ENCODE measurements at regions not wholly inside any gene's neighbourhood (a gene's known extent, or its start where the extent isn't known, plus 50 kb on each side); places are given as distances from the start of the nearest gene placed in this dataset.

GRCh38 chr12:76234741-76235140, 113.5 kb downstream of the BBS10 start:
- H3K36me3 ChIP-seq (ENCODE audit: control insufficient read depth, insufficient read depth, low read length): no peaks in the 10 kb centered on the region
- H3K4me3 ChIP-seq (ENCODE audit: low read length): no peak overlapping the region
- Mint-ChIP-seq H3K27me3 (ENCODE audit: low read depth in 2 of 2) (no peaks in the 10 kb centered on the region), H3K4me3 (no peak overlapping the region), H3K36me3 (no peaks in the 10 kb centered on the region), H3K27ac (no peak overlapping the region), H3K4me1 (no peaks in the 10 kb centered on the region), H3K9me3 (no peaks in the 10 kb centered on the region)
- TF ChIP-seq, protein P1, sequence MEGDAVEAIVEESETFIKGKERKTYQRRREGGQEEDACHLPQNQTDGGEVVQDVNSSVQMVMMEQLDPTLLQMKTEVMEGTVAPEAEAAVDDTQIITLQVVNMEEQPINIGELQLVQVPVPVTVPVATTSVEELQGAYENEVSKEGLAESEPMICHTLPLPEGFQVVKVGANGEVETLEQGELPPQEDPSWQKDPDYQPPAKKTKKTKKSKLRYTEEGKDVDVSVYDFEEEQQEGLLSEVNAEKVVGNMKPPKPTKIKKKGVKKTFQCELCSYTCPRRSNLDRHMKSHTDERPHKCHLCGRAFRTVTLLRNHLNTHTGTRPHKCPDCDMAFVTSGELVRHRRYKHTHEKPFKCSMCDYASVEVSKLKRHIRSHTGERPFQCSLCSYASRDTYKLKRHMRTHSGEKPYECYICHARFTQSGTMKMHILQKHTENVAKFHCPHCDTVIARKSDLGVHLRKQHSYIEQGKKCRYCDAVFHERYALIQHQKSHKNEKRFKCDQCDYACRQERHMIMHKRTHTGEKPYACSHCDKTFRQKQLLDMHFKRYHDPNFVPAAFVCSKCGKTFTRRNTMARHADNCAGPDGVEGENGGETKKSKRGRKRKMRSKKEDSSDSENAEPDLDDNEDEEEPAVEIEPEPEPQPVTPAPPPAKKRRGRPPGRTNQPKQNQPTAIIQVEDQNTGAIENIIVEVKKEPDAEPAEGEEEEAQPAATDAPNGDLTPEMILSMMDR (IDR thresholded peaks at IDR 0.05): no peak
- no peaks in the 10 kb centered on the region for H3K27me3 ChIP-seq (ENCODE audit: control insufficient read depth, insufficient read depth, low read length)
- intact Hi-C loops (cut with micrococcal nuclease): no loop called here
- no peaks in the 10 kb centered on the region for H3K9me3 ChIP-seq (ENCODE audit: control insufficient read depth, insufficient read depth, low read length)
- H3K4me1 ChIP-seq (ENCODE audit: control insufficient read depth, insufficient read depth, low read length): no peaks in the 10 kb centered on the region
- ATAC-seq (no peak), DNase-seq (no peak)
- H3K27ac ChIP-seq (ENCODE audit: low read length): no peak overlapping the region
- 87% methylated on average over 2 of the region's 2 CpGs for WGBS (ENCODE audit: insufficient coverage)

- Mint-ChIP-seq H3K27ac (no peak overlapping the region), H3K4me3 (no peak overlapping the region), H3K27me3 (ENCODE audit: low read depth in 2 of 2) (peaks cover 0 to 14% of the 10 kb centered on the region in 2 donors), H3K9me3 (no peaks in the 10 kb centered on the region), H3K36me3 (no peaks in the 10 kb centered on the region), H3K4me1 (no peaks in the 10 kb centered on the region)
- H3K4me3 ChIP-seq (ENCODE audit: low read length): no peak overlapping the region
- H3K4me1 ChIP-seq (ENCODE audit: control insufficient read depth, insufficient read depth, low read length): no peaks in the 10 kb centered on the region
- TF ChIP-seq, protein P1 (IDR thresholded peaks at IDR 0.05): no peak
- DNase-seq (no peak), ATAC-seq (no peak)
- no peak overlapping the region for H3K27ac ChIP-seq (ENCODE audit: low read length)
- no peaks in the 10 kb centered on the region for H3K9me3 ChIP-seq (ENCODE audit: control insufficient read depth, insufficient read depth, low read length)
- no peaks in the 10 kb centered on the region for H3K27me3 ChIP-seq (ENCODE audit: control insufficient read depth, insufficient read depth, low read length)
- intact Hi-C loops (cut with micrococcal nuclease): no loop called here
- no peaks in the 10 kb centered on the region for H3K36me3 ChIP-seq (ENCODE audit: control insufficient read depth, insufficient read depth, low read length)
- 100% methylated on average over 2 of the region's 2 CpGs for WGBS (ENCODE audit: insufficient coverage)
These were observed 116.2 kb downstream of the BBS10 start for GRCh38 chr12:76232013-76232412.

DNA sequence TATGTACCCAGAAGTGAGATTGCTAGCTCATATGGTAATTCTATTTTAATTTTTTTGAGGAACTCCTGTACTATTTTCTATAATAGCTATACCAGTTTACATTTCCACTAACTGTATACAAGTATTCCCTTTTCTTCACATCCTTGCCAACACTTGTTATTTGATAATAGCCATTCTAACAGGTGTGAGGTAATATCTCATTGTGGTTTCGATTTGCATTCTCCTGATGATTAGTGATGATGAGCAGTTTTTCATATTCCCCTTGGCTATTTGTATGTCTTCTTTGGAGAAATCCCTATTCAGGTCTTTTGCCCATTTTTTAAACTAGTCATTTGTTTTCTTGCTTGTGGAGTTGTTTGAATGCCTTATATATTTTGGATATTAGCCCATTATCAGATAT, 121.3 kb downstream of the BBS10 start:
- no peaks in the 10 kb centered on the region for H3K9me3 Mint-ChIP-seq
- no peak for DNase-seq
- no peaks in the 10 kb centered on the region for H3K9me3 ChIP-seq (ENCODE audit: control insufficient read depth, insufficient read depth, low read length)
- H3K4me3 Mint-ChIP-seq: no peak overlapping the region
- H3K4me1 ChIP-seq (ENCODE audit: control insufficient read depth, insufficient read depth, low read length): no peaks in the 10 kb centered on the region
- no peaks in the 10 kb centered on the region for H3K27me3 ChIP-seq (ENCODE audit: control insufficient read depth, insufficient read depth, low read length)
- no peaks in the 10 kb centered on the region for H3K4me1 Mint-ChIP-seq
- no peaks in the 10 kb centered on the region for H3K36me3 Mint-ChIP-seq
- no peak for ATAC-seq
- TF ChIP-seq, protein P1 (IDR thresholded peaks at IDR 0.05): no peak
- no peak overlapping the region for H3K27ac ChIP-seq (ENCODE audit: low read length)
- no peaks in the 10 kb centered on the region for H3K36me3 ChIP-seq (ENCODE audit: control insufficient read depth, insufficient read depth, low read length)
- H3K27me3 Mint-ChIP-seq (ENCODE audit: low read depth in 2 of 2): peaks cover 7 to 25% of the 10 kb centered on the region in 2 donors
- intact Hi-C loops (cut with micrococcal nuclease): no loop called here
- H3K4me3 ChIP-seq (ENCODE audit: low read length): no peak overlapping the region
- 100% methylated on average over 1 of the region's 1 CpG for WGBS (ENCODE audit: insufficient coverage)
- H3K27ac Mint-ChIP-seq: no peak overlapping the region

DNA sequence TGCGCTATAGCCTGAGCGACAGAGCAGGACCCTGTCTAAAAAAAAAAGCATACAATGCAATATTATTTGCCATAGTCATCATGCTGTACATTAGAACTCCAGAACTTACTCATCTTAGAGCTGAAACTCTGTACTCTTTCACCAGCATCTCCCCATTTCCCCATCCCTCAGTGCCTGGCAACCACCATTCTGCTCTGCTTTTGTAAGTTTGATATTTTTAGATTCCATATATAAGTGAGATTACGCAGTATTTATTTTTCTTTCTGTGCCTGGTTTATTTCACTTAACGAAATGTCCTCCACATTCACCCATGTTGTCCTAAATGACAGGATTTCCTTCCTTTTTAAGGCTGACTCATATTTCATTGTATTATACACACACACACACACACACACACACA, 121.8 kb downstream of the BBS10 start:
- Histone ChIP-seq H3K27ac (ENCODE audit: low read length) (no peak overlapping the region), H3K36me3 (ENCODE audit: control insufficient read depth, insufficient read depth, low read length) (no peaks in the 10 kb centered on the region), H3K27me3 (ENCODE audit: control insufficient read depth, insufficient read depth, low read length) (no peaks in the 10 kb centered on the region), H3K4me3 (ENCODE audit: low read length) (no peak overlapping the region), H3K4me1 (ENCODE audit: control insufficient read depth, insufficient read depth, low read length) (no peaks in the 10 kb centered on the region), H3K9me3 (ENCODE audit: control insufficient read depth, insufficient read depth, low read length) (no peaks in the 10 kb centered on the region)
- intact Hi-C loops (cut with micrococcal nuclease): no loop called here
- Mint-ChIP-seq H3K36me3 (no peaks in the 10 kb centered on the region), H3K27ac (no peak overlapping the region), H3K9me3 (no peaks in the 10 kb centered on the region), H3K4me3 (no peak overlapping the region), H3K4me1 (no peaks in the 10 kb centered on the region), H3K27me3 (ENCODE audit: low read depth in 2 of 2) (peaks cover 7 to 25% of the 10 kb centered on the region in 2 donors)
- ATAC-seq (no peak), DNase-seq (no peak)
- WGBS (ENCODE audit: insufficient coverage): 67% methylated on average over 3 of the region's 4 CpGs
- TF ChIP-seq, protein P1 (IDR thresholded peaks at IDR 0.05): no peak

Data from natural killer cell (primary cell).